GM18909 (cell line): ENCODE measurements at regions not wholly inside any gene's neighbourhood (a gene's known extent, or its start where the extent isn't known, plus 50 kb on each side); places are given as distances from the start of the nearest gene placed in this dataset.
"Not testable (repeated sequence)": the region's sequence is repeated elsewhere in the genome, so short reads cannot be mapped to it uniquely, and the experiment has no call there.

ENCODE experiments used
- ATAC-seq: cut with Tn5 transposase; IDR thresholded peaks from one replicate; pipeline ENCODE4 v1.9.1; 2021; ENCODE audit warnings: mild to moderate bottlenecking; ENCODE audit not compliant: unreplicated experiment, poor library complexity

- no peak for ATAC-seq
Observed at GRCh38 chr5:166185185-166185584, 2106.3 kb upstream of the WWC1 start.

- no peak for ATAC-seq
Observed at GRCh38 chr5:166188501-166189325, 2102.7 kb upstream of the WWC1 start.

GRCh38 chr5:166192696-166193095, 2098.7 kb upstream of the WWC1 start:
- no peak for ATAC-seq

DNA sequence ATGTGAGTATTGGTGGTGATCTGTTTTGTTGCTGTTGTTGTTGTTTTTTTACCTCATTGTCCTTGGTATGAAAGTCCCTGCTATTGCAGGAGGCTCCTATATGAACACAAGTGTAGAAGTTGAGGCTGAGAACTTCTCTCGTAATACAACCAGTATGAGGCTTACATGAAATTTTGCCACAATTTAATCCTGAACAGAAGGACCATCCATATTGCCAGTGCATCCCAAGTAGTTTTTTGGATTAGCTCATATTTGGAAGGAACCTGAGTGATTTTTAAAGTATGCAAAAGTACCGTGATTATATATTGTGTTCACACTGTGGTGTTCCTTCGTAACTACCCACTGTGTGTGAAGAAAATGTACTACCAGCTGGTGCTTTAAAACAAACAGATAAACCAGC, 2095.5 kb upstream of the WWC1 start:
- no peak for ATAC-seq

GRCh38 chr5:166200532-166200931, 2090.9 kb upstream of the WWC1 start:
- no peak for ATAC-seq

DNA sequence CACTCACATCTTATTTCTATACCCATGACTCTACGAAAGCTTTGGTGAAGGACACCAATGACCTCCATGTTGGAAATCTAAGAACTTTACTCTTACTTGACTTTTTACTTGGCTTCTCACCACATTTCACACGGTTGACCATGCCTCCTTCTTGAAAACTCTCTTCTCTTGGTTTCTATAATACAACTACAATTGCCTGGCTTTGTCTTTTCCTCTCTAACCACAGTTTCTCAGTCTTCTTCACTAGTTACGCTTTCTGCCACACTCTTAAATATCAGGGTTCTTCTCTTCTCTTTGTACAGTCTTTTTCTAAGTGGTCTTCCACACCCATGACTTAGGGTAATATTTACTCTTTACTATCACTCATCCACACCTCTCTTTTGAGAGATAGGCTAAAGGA, 2079.8 kb upstream of the WWC1 start:
- no peak for ATAC-seq

GRCh38 chr5:166236327-166236726, 2055.1 kb upstream of the WWC1 start:
- ATAC-seq, result no peak

DNA sequence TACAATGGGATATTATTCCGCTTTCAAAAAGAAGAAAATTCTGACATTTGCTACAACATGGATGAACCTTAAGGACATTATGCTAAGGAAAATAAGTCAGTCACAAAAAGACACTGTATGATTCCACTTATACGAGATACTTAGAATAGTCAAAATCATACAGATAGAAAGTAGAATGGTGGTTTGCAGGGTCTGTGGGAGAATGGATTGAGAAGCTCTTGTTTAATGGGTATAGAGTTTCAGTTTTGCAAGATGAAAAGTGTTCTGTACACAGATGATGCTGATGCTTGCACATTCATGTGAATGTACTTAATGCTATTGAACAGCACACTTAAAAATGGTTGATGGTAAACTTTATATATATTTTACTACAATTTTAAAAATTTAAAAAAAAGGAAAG, 2050.7 kb upstream of the WWC1 start:
- no peak for ATAC-seq

DNA sequence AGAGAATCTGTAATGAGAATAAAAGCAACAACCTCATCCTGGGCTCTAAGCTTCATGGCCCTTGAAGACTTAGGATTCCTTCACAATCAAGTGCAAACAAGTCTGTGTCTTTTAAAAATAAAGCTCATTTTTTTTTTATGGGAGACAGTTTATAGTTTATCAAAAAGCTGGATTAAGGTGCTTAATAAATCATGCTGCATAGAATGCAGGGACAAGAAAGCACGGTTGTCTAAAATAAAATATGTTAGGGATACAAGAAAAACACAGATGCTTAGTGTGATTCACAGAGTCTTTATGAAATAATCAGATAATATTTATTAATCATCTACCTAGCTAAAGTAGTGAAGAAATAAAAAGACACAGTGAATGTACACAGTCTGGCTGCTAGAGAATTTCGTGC, 2045.9 kb upstream of the WWC1 start:
- ATAC-seq, result no peak

DNA sequence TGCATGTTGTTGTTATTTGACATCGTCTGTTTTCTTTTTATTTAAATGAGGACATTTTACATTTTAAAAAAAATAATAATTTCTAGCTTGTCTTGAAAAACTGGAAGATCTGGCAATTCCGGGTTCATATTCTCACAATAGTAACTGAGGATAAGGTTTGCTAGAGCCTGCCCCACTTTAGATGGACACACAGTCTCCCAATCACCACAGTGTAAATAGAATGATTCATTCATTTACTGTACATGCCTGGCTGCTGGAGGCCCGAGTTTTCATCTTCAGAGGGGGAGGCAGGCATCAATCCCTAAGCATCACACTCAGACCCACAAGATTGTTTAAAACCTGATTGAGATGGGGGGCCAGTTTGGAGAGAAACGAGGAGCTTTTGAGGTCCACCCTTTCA, 2039.7 kb upstream of the WWC1 start:
- no peak for ATAC-seq

DNA sequence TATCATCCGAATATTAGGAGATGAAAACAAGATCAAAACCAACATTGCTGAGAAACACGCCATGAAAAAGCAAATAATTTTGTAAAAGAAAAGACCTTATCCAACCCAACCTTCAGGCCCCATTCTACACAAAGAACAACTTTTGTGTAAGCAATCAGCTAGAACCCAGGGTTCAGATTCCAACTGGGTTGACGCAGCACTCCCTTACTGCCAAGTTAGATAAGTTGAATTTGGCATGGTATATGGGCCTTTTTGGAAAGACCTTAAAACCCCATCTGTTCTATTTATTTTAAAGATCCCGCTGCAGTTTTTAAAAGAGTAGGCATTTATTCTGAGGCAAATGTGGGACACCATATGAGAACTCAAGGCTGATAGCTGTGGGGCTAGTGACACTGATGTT, 2033.8 kb upstream of the WWC1 start:
- ATAC-seq, result no peak

DNA sequence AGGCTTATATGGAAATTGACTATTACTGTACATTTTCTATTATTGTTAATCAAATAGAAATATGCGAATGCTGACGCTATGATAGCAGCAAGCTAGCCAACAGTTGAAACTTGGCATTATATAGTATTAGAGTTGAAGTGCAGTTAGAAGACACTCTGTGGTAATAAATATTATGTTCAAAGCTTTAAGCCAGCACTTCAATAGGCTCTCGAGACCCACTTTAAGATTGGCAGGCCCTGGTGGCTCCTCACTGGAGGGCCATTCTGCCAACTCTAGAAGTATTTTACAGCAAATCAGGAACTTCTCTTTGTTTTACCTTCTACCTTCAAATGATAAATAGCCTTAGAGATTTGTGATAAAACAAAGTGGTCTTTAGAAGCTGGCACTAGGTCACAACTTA, 2029.0 kb upstream of the WWC1 start:
- ATAC-seq, result no peak

- no peak for ATAC-seq
Observed at GRCh38 chr5:166267907-166268306, 2023.5 kb upstream of the WWC1 start.

DNA sequence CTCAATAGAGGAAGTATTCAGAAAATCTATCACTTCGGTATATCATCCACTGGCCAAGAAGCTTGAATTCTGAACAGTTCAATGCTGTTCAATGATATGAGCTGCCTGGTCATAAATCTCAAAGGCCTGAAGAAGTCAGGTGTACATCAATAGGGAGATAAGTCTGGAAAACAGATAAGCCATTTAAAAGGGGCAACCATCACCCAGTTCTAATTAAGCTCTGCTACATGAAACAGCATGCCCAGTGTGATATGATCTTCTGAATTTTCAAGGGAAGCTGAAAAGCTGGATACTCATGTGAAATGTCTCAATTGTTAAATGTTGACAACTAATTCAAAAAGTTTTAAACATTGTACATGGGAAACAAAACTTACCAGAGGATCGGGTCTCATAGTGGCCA, 2020.7 kb upstream of the WWC1 start:
- no peak for ATAC-seq

DNA sequence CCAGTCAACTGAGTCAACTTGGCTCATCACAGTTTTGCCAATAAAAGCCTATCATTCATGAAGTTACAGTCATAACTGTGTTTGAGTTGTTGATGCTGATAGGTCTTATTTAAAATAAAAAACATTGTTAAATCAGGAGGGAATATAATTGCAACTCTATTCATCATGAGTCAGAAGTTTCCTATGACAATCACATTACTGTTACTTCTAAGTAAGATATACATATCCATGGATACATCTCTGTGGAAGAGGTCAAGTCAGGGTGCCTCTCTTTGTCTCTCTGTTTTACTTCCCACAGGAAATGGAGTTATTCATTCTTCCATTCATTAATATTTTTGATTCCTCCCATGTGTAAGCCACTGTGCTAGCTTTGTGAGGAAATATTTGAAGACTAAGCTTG, 2015.4 kb upstream of the WWC1 start:
- no peak for ATAC-seq

DNA sequence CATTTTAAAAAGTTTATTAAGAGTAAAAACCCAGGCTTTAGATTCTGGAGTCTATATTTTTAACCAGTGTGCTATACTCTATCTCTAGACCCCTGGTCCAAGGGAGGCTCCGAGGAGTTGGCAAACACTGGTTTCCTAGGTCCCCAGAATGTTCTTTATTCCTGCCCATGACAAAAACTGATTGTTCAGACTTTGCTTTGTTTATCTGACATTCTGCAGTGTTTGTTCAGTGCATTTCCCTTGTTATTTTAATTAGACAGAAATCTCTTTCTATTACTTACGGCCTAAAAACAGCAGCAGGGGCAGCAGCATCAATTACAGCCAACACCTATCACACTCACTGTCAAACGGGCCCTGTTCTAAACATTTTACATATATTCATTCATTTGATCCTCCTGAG, 2011.6 kb upstream of the WWC1 start:
- ATAC-seq, result no peak

- ATAC-seq, result no peak
Observed at GRCh38 chr5:166281433-166281832, 2010.0 kb upstream of the WWC1 start.

DNA sequence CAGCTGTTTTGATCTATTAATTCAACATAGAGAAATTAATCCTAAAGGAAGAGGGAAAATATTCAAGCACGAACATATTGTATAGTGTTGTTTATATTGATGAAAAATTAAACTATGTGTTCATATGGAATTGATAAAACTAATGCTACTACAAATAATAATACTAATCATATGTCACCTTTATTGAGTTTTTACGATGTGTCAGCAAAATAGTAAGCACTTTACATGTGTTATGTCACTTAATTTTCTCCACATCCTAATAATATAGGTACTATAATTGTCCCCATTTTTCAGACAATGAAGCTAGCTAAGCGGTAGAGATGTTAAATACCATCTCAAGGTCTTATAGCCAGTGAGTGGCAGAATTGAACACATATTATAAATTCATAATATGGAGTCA, 2008.5 kb upstream of the WWC1 start:
- no peak for ATAC-seq

DNA sequence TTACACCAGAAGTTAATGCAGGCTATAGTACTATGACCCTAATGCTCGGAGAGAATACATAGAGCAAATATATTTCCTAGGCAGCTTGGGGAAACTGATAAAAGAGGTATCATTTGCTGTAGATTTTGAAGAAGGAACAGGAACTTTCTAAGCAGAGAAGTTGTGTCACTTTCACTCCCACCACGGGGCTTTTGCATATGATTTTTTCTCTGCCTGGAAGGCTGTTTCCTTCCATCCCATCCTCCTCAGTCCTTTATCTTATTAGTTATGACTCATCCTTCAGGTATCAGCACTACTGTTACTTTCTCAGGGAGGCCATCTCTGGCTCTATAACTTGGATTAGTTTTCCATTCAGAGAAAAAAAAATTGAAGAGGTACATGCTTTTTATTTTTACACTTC, 2006.1 kb upstream of the WWC1 start:
- ATAC-seq, result no peak

GRCh38 chr5:166286832-166287231, 2004.6 kb upstream of the WWC1 start:
- no peak for ATAC-seq

DNA sequence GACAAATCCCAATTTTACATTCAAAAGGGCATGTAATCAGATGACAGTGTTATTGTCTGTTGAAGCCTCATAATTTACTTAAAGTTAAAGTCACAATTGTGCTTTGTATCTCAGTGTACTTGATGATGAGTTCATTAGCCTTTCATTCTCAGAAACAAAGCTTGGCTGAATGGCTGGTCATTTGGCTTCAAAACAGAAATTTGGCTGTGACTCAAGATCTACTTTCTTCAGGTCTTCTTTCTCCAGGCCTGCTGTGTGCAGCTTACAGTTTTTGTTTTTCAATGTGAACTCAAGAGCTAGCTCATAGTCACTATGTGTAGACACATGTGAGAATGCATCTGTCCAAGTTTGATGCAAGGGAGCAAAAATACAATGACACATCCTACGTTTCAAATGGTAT, 2003.6 kb upstream of the WWC1 start:
- no peak for ATAC-seq

GRCh38 chr5:166291800-166292199, 1999.6 kb upstream of the WWC1 start:
- not testable (repeated sequence) for ATAC-seq

GRCh38 chr5:166293892-166294291, 1997.6 kb upstream of the WWC1 start:
- ATAC-seq, result no peak
